Neuronal stem cell (in vitro differentiated cells): ENCODE measurements at regions not wholly inside any gene's neighbourhood (a gene's known extent, or its start where the extent isn't known, plus 50 kb on each side); places are given as distances from the start of the nearest gene placed in this dataset.

ENCODE experiments used
- DNase-seq: peaks from one replicate; pipeline ENCODE4 v3.0.0-alpha.2; 2013; ENCODE audit warnings: low spot score
- H2AFZ ChIP-seq: one replicate; pipeline ENCODE4 v1.6.1; 2013; ENCODE audit warnings: mild to moderate bottlenecking, low read length, inconsistent platforms
- H2AK5ac ChIP-seq: 2 replicates; pipeline ENCODE4 v1.6.1; 2013; ENCODE audit warnings: low read depth, mild to moderate bottlenecking, inconsistent platforms, low read length, moderate library complexity, mixed read lengths
- H2BK120ac ChIP-seq: 2 replicates; pipeline ENCODE4 v1.6.1; 2013; ENCODE audit warnings: low read depth, mild to moderate bottlenecking, inconsistent platforms, low read length, moderate library complexity, mixed read lengths
- H2BK12ac ChIP-seq: one replicate; pipeline ENCODE4 v1.6.1; 2013; ENCODE audit warnings: low read length, inconsistent platforms
- H2BK15ac ChIP-seq: 2 replicates; pipeline ENCODE4 v1.6.1; 2013; ENCODE audit warnings: mild to moderate bottlenecking, low read length, inconsistent platforms, mixed read lengths
- H2BK5ac ChIP-seq: one replicate; pipeline ENCODE4 v1.6.1; 2013; ENCODE audit warnings: inconsistent platforms, mild to moderate bottlenecking, low read length, moderate library complexity
- H3K14ac ChIP-seq: one replicate; pipeline ENCODE4 v1.6.1; 2013; ENCODE audit warnings: low read length, inconsistent platforms
- H3K18ac ChIP-seq: 2 replicates; pipeline ENCODE4 v1.6.1; 2013; ENCODE audit warnings: low read length, inconsistent platforms
- H3K23ac ChIP-seq: 2 replicates; pipeline ENCODE4 v1.6.1; 2013; ENCODE audit warnings: low read depth, mild to moderate bottlenecking, mixed read lengths, low read length, inconsistent platforms; ENCODE audit not compliant: poor library complexity
- H3K27ac ChIP-seq: replicated peaks from 3 replicates; pipeline ENCODE4 v1.5.1; 2013; ENCODE audit warnings: low read length, inconsistent platforms
- H3K27me3 ChIP-seq, 3 experiments: 2 replicates each; pipeline ENCODE4 v1.6.1; 2013; ENCODE audit warnings: low read length in 3 of 3, mild to moderate bottlenecking in 2 of 3, inconsistent platforms in 1 of 3, low read depth in 1 of 3, mixed read lengths in 1 of 3, moderate library complexity in 1 of 3; ENCODE audit not compliant: control insufficient read depth in 3 of 3, insufficient read depth in 3 of 3
- H3K36me3 ChIP-seq, 2 donors: replicated peaks in 1 of 2; 2 replicates each; pipeline ENCODE4 v1.6.1; 2013; ENCODE audit warnings: low read length in 2 of 2; ENCODE audit not compliant: control insufficient read depth in 2 of 2, insufficient read depth in 2 of 2
- H3K4ac ChIP-seq: 2 replicates; pipeline ENCODE4 v1.6.1; 2013; ENCODE audit warnings: inconsistent platforms, mild to moderate bottlenecking, low read length, moderate library complexity
- H3K4me1 ChIP-seq, 2 donors: 1 replicate in 1 of 2; 2 replicates in 1 of 2; pipeline ENCODE4 v1.6.1; 2013; ENCODE audit warnings: low read length in 2 of 2, low read depth in 1 of 2; ENCODE audit not compliant: control insufficient read depth in 2 of 2, insufficient read depth in 1 of 2
- H3K4me2 ChIP-seq: one replicate; pipeline ENCODE4 v1.6.1; 2013; ENCODE audit warnings: mild to moderate bottlenecking, low read length, inconsistent platforms; ENCODE audit not compliant: insufficient read depth, poor library complexity, severe bottlenecking
- H3K4me3 ChIP-seq, 2 donors: 2 replicates each; pipeline ENCODE4 v1.5.1; 2013; ENCODE audit warnings: low read length in 2 of 2, mild to moderate bottlenecking in 2 of 2, inconsistent platforms in 1 of 2, moderate library complexity in 1 of 2
- H3K79me1 ChIP-seq: one replicate; pipeline ENCODE4 v1.6.1; 2013; ENCODE audit warnings: low read depth, mild to moderate bottlenecking, inconsistent platforms, low read length, moderate library complexity
- H3K9ac ChIP-seq: one replicate; pipeline ENCODE4 v1.6.1; 2013; ENCODE audit warnings: mild to moderate bottlenecking, low read depth, low read length, inconsistent platforms; ENCODE audit not compliant: poor library complexity
- H3K9me3 ChIP-seq, 2 donors: replicated peaks in 1 of 2; 2 replicates each; pipeline versions ENCODE3 to v1.6.1; 2013; ENCODE audit warnings: low read length in 2 of 2, mild to moderate bottlenecking in 2 of 2, inconsistent platforms in 1 of 2, low read depth in 1 of 2, mixed read lengths in 1 of 2, moderate library complexity in 1 of 2; ENCODE audit not compliant: control insufficient read depth in 2 of 2, insufficient read depth in 1 of 2
- H4K8ac ChIP-seq: one replicate; pipeline ENCODE4 v1.6.1; 2013; ENCODE audit warnings: low read depth, mild to moderate bottlenecking, inconsistent platforms, low read length, moderate library complexity
- H4K91ac ChIP-seq: one replicate; pipeline ENCODE4 v1.6.1; 2013; ENCODE audit warnings: low read length, low read depth, mild to moderate bottlenecking, inconsistent platforms; ENCODE audit not compliant: poor library complexity
- WGBS, 2 donors: extraction: QIAGEN DNeasy Blood & Tissue Kit; methylation state at CpG; one replicate each; pipeline ENCODE4 v1.1.7; 2013; ENCODE audit warnings: missing lambda C conversion rate in 2 of 2, mixed read lengths in 1 of 2; ENCODE audit not compliant: insufficient read length in 2 of 2, insufficient replicate concordance in 1 of 2; ENCODE audit errors: extremely low coverage in 2 of 2; 5-methylcytosine and 5-hydroxymethylcytosine counted together

GRCh38 chr14:87388946-87389345 lies 604.0 kb downstream of the GALC start:
- Histone ChIP-seq H2BK120ac (no peak overlapping the region), H3K36me3 (no peaks in the 10 kb centered on the region), H3K4me2 (no peak overlapping the region), H3K79me1 (no peaks in the 10 kb centered on the region), H3K4me3 (no peak overlapping the region), H3K18ac (no peak overlapping the region), H4K8ac (no peak overlapping the region), H3K23ac (no peak overlapping the region), H4K91ac (no peak overlapping the region), H3K4me1 (no peaks in the 10 kb centered on the region), H2BK15ac (no peak overlapping the region), H2BK12ac (no peak overlapping the region), H3K4ac (no peak overlapping the region), H2AK5ac (no peak overlapping the region), H2BK5ac (no peak overlapping the region), H3K14ac (no peak overlapping the region), H3K27me3 (no peaks in the 10 kb centered on the region), H3K9ac (no peak overlapping the region), H3K9me3 (no peaks in the 10 kb centered on the region), H3K27ac (no peak overlapping the region), H2AFZ (no peak overlapping the region)
- no peak for DNase-seq

GRCh38 chr14:87387806-87388205 lies 605.2 kb downstream of the GALC start:
- no peak overlapping the region for H4K8ac ChIP-seq
- no peak overlapping the region for H3K18ac ChIP-seq
- no peak overlapping the region for H2BK120ac ChIP-seq
- H3K4me2 ChIP-seq, result no peak overlapping the region
- no peaks in the 10 kb centered on the region for H3K79me1 ChIP-seq
- no peak overlapping the region for H3K14ac ChIP-seq
- no peak overlapping the region for H2AK5ac ChIP-seq
- no peaks in the 10 kb centered on the region for H3K36me3 ChIP-seq
- no peak for DNase-seq
- no CpG with 5 or more reads among the region's 6 CpGs for WGBS, 2 donors
- H3K23ac ChIP-seq, result no peak overlapping the region
- H3K4me3 ChIP-seq, result no peak overlapping the region
- H3K9me3 ChIP-seq, result no peaks in the 10 kb centered on the region
- no peak overlapping the region for H2BK15ac ChIP-seq
- no peak overlapping the region for H3K4ac ChIP-seq
- H3K27me3 ChIP-seq, result no peaks in the 10 kb centered on the region
- no peak overlapping the region for H2BK5ac ChIP-seq
- H4K91ac ChIP-seq, result no peak overlapping the region
- no peaks in the 10 kb centered on the region for H3K4me1 ChIP-seq
- no peak overlapping the region for H3K27ac ChIP-seq
- H3K9ac ChIP-seq, result no peak overlapping the region
- H2BK12ac ChIP-seq, result no peak overlapping the region
- no peak overlapping the region for H2AFZ ChIP-seq

GRCh38 chr14:87386524-87386923 lies 606.5 kb downstream of the GALC start:
- H4K8ac ChIP-seq, result no peak overlapping the region
- no peak overlapping the region for H2BK120ac ChIP-seq
- no peak overlapping the region for H3K9ac ChIP-seq
- no peak overlapping the region for H3K23ac ChIP-seq
- H3K27ac ChIP-seq, result no peak overlapping the region
- H2AK5ac ChIP-seq, result no peak overlapping the region
- no peak overlapping the region for H3K4me2 ChIP-seq
- no peak overlapping the region for H3K18ac ChIP-seq
- no peak overlapping the region for H3K4ac ChIP-seq
- no peaks in the 10 kb centered on the region for H3K36me3 ChIP-seq
- H3K4me1 ChIP-seq, result no peaks in the 10 kb centered on the region
- H2BK12ac ChIP-seq, result no peak overlapping the region
- no peaks in the 10 kb centered on the region for H3K27me3 ChIP-seq
- no peak for DNase-seq
- no peak overlapping the region for H2AFZ ChIP-seq
- H2BK5ac ChIP-seq, result no peak overlapping the region
- no peaks in the 10 kb centered on the region for H3K9me3 ChIP-seq
- no peaks in the 10 kb centered on the region for H3K79me1 ChIP-seq
- H4K91ac ChIP-seq, result no peak overlapping the region
- H2BK15ac ChIP-seq, result no peak overlapping the region
- H3K14ac ChIP-seq, result no peak overlapping the region
- H3K4me3 ChIP-seq, result no peak overlapping the region

GRCh38 chr14:87380054-87380453 lies 612.9 kb downstream of the GALC start:
- H2AK5ac ChIP-seq, result no peak overlapping the region
- H2AFZ ChIP-seq, result no peak overlapping the region
- H3K27ac ChIP-seq, result no peak overlapping the region
- H2BK15ac ChIP-seq, result no peak overlapping the region
- WGBS, 2 donors, result no CpG with 5 or more reads among the region's 2 CpGs
- no peak overlapping the region for H2BK120ac ChIP-seq
- H3K27me3 ChIP-seq, result no peaks in the 10 kb centered on the region
- no peak overlapping the region for H3K9ac ChIP-seq
- no peak overlapping the region for H3K4ac ChIP-seq
- no peaks in the 10 kb centered on the region for H3K4me1 ChIP-seq
- no peaks in the 10 kb centered on the region for H3K36me3 ChIP-seq
- H3K9me3 ChIP-seq, result no peaks in the 10 kb centered on the region
- no peaks in the 10 kb centered on the region for H3K79me1 ChIP-seq
- H3K4me2 ChIP-seq, result no peak overlapping the region
- H3K23ac ChIP-seq, result no peak overlapping the region
- no peak overlapping the region for H3K14ac ChIP-seq
- no peak for DNase-seq
- H4K91ac ChIP-seq, result no peak overlapping the region
- no peak overlapping the region for H3K4me3 ChIP-seq
- H2BK12ac ChIP-seq, result no peak overlapping the region
- no peak overlapping the region for H3K18ac ChIP-seq
- no peak overlapping the region for H2BK5ac ChIP-seq
- no peak overlapping the region for H4K8ac ChIP-seq
